GM12878 (cell line): ENCODE measurements at regions not wholly inside any gene's neighbourhood (a gene's known extent, or its start where the extent isn't known, plus 50 kb on each side); places are given as distances from the start of the nearest gene placed in this dataset.

Source experiments
- POU2F2 ChIP-seq: IDR thresholded peaks from 3 replicates; pipeline ENCODE4 v1.6.1; 2011; ENCODE audit warnings: low read depth, mild to moderate bottlenecking, low read length, borderline replicate concordance
- RCOR1 ChIP-seq: conservative IDR thresholded peaks from 2 replicates; pipeline ENCODE4 v1.6.1; 2012; ENCODE audit warnings: low read depth, low read length, improper control_type of control experiment
- TF ChIP-seq, protein P1 (sequence below): fragments of 450-650 bp; IDR thresholded peaks from 2 replicates; pipeline ENCODE4 v1.6.1; 2016; ENCODE audit warnings: mild to moderate bottlenecking
- TF ChIP-seq, protein P2 (sequence below): fragments of 150-350 bp; IDR thresholded peaks from 2 replicates; pipeline ENCODE4 v1.6.1; 2014; ENCODE audit warnings: mild to moderate bottlenecking, low read depth, low read length
- TF ChIP-seq, protein P3 (sequence below): fragments of 450-650 bp; IDR thresholded peaks from 2 replicates; pipeline ENCODE4 v1.6.1; 2017; ENCODE audit warnings: mild to moderate bottlenecking
- TF ChIP-seq, protein P4 (sequence below): IDR thresholded peaks from 2 replicates; pipeline ENCODE4 v1.6.1; 2012; ENCODE audit warnings: low read depth, low read length, improper control_type of control experiment
- TF ChIP-seq, protein P5 (sequence below): fragments of 450-650 bp; IDR thresholded peaks from 2 replicates; pipeline ENCODE4 v1.6.1; 2014; ENCODE audit warnings: mild to moderate bottlenecking

DNA sequence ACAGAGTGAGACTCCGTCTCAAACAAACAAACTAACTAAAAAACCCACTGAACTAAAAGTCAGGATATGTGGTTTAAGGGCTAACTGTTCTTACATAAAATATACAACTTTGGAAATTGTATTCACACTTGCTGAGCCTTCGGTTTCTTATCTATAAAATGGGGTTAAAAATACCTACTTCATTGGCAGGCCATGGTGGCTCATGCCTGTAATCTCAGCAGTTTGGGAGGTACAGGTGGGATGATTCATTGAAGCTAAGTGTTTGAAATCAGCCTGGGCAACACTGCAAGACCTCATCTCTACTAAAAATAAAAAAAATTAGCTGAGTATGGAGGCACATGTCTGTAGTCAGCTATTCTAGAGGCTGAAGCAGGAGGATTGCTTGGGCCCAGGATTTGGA is 115.4 kb upstream of the KLF6 start (continued):
- TF ChIP-seq, protein P1, sequence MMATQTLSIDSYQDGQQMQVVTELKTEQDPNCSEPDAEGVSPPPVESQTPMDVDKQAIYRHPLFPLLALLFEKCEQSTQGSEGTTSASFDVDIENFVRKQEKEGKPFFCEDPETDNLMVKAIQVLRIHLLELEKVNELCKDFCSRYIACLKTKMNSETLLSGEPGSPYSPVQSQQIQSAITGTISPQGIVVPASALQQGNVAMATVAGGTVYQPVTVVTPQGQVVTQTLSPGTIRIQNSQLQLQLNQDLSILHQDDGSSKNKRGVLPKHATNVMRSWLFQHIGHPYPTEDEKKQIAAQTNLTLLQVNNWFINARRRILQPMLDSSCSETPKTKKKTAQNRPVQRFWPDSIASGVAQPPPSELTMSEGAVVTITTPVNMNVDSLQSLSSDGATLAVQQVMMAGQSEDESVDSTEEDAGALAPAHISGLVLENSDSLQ = no peak
- TF ChIP-seq, protein P2, sequence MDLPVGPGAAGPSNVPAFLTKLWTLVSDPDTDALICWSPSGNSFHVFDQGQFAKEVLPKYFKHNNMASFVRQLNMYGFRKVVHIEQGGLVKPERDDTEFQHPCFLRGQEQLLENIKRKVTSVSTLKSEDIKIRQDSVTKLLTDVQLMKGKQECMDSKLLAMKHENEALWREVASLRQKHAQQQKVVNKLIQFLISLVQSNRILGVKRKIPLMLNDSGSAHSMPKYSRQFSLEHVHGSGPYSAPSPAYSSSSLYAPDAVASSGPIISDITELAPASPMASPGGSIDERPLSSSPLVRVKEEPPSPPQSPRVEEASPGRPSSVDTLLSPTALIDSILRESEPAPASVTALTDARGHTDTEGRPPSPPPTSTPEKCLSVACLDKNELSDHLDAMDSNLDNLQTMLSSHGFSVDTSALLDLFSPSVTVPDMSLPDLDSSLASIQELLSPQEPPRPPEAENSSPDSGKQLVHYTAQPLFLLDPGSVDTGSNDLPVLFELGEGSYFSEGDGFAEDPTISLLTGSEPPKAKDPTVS = no peak
- TF ChIP-seq, protein P3, sequence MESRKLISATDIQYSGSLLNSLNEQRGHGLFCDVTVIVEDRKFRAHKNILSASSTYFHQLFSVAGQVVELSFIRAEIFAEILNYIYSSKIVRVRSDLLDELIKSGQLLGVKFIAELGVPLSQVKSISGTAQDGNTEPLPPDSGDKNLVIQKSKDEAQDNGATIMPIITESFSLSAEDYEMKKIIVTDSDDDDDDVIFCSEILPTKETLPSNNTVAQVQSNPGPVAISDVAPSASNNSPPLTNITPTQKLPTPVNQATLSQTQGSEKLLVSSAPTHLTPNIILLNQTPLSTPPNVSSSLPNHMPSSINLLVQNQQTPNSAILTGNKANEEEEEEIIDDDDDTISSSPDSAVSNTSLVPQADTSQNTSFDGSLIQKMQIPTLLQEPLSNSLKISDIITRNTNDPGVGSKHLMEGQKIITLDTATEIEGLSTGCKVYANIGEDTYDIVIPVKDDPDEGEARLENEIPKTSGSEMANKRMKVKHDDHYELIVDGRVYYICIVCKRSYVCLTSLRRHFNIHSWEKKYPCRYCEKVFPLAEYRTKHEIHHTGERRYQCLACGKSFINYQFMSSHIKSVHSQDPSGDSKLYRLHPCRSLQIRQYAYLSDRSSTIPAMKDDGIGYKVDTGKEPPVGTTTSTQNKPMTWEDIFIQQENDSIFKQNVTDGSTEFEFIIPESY = no peak
- TF ChIP-seq, protein P4, sequence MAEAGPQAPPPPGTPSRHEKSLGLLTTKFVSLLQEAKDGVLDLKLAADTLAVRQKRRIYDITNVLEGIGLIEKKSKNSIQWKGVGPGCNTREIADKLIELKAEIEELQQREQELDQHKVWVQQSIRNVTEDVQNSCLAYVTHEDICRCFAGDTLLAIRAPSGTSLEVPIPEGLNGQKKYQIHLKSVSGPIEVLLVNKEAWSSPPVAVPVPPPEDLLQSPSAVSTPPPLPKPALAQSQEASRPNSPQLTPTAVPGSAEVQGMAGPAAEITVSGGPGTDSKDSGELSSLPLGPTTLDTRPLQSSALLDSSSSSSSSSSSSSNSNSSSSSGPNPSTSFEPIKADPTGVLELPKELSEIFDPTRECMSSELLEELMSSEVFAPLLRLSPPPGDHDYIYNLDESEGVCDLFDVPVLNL = no peak
- no peak for TF ChIP-seq POU2F2
- no peak for TF ChIP-seq RCOR1
- TF ChIP-seq, protein P5, sequence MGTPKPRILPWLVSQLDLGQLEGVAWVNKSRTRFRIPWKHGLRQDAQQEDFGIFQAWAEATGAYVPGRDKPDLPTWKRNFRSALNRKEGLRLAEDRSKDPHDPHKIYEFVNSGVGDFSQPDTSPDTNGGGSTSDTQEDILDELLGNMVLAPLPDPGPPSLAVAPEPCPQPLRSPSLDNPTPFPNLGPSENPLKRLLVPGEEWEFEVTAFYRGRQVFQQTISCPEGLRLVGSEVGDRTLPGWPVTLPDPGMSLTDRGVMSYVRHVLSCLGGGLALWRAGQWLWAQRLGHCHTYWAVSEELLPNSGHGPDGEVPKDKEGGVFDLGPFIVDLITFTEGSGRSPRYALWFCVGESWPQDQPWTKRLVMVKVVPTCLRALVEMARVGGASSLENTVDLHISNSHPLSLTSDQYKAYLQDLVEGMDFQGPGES = no peak
